SK-N-SH treated with all-trans-retinoic acid at 6 μM for 48 hours (cell line): ENCODE measurements at regions not wholly inside any gene's neighbourhood (a gene's known extent, or its start where the extent isn't known, plus 50 kb on each side); places are given as distances from the start of the nearest gene placed in this dataset.

ENCODE experiments used
- ARNTL ChIP-seq: fragments of 450-650 bp; formaldehyde crosslinking; IDR thresholded peaks from 2 replicates; pipeline ENCODE4 v1.5.0; 2020; ENCODE audit warnings: low read depth, mild to moderate bottlenecking, moderate library complexity, borderline replicate concordance
- CREB5 ChIP-seq: fragments of 250-450 bp; sonication (Bioruptor Pico); IDR thresholded peaks from 2 replicates; pipeline ENCODE4 v1.5.1; 2020; ENCODE audit warnings: low read depth, mild to moderate bottlenecking, moderate library complexity
- GLIS3 ChIP-seq: fragments of 250-450 bp; sonication (Bioruptor Pico); IDR thresholded peaks from 2 replicates; pipeline ENCODE4 v1.5.0; 2020; ENCODE audit warnings: mild to moderate bottlenecking, moderate library complexity
- OSR1 ChIP-seq: fragments of 250-450 bp; sonication (Bioruptor Pico); IDR thresholded peaks from 2 replicates; pipeline ENCODE4 v1.8.0; 2022; ENCODE audit warnings: moderate library complexity, mild to moderate bottlenecking, inconsistent platforms
- PATZ1 ChIP-seq: fragments of 250-450 bp; sonication (Bioruptor Pico); IDR thresholded peaks from 2 replicates; pipeline ENCODE4 v1.8.0; 2020; ENCODE audit warnings: mild to moderate bottlenecking, moderate library complexity, borderline replicate concordance
- PPARA ChIP-seq: fragments of 250-450 bp; sonication (Bioruptor Pico); IDR thresholded peaks from 2 replicates; pipeline ENCODE4 v1.5.0; 2020; ENCODE audit warnings: mild to moderate bottlenecking, borderline replicate concordance
- RARB ChIP-seq: fragments of 250-450 bp; sonication (Bioruptor Pico); IDR thresholded peaks from 2 replicates; pipeline ENCODE4 v1.8.0; 2021; ENCODE audit warnings: mild to moderate bottlenecking, moderate library complexity
- SNAI2 ChIP-seq: fragments of 250-450 bp; sonication (Bioruptor Pico); IDR thresholded peaks from 2 replicates; pipeline ENCODE4 v1.5.0; 2020; ENCODE audit warnings: mild to moderate bottlenecking, moderate library complexity
- TOX ChIP-seq: fragments of 250-450 bp; sonication (Bioruptor Pico); IDR thresholded peaks from 2 replicates; pipeline ENCODE4 v1.8.0; 2021; ENCODE audit warnings: mild to moderate bottlenecking, moderate library complexity, borderline replicate concordance
- ZC3H10 ChIP-seq: fragments of 250-450 bp; sonication (Bioruptor Pico); IDR thresholded peaks from 2 replicates; pipeline ENCODE4 v1.5.1; 2021; ENCODE audit warnings: mild to moderate bottlenecking, moderate library complexity
- ZFP30 ChIP-seq: fragments of 450-650 bp; formaldehyde crosslinking; IDR thresholded peaks from 2 replicates; pipeline ENCODE4 v1.5.0; 2022; ENCODE audit warnings: mild to moderate bottlenecking, moderate library complexity
- ZNF565 ChIP-seq: fragments of 450-650 bp; formaldehyde crosslinking; conservative IDR thresholded peaks from 2 replicates; pipeline ENCODE4 v1.5.0; 2020; ENCODE audit warnings: low read depth, mild to moderate bottlenecking, moderate library complexity
- ZNF70 ChIP-seq: fragments of 450-650 bp; formaldehyde crosslinking; IDR thresholded peaks from 2 replicates; pipeline ENCODE4 v1.5.0; 2020; ENCODE audit warnings: mild to moderate bottlenecking, moderate library complexity

GRCh38 chr21:19244502-19245187, 841.1 kb upstream of the TMPRSS15 start:
- TF ChIP-seq PATZ1 (CRISPR knock-in tag) (no peak), RARB (CRISPR knock-in tag) (no peak), GLIS3 (CRISPR knock-in tag) (no peak), ZNF565 (CRISPR knock-in tag) (no peak), ZNF70 (CRISPR knock-in tag) (no peak), TOX (CRISPR knock-in tag) (no peak), CREB5 (CRISPR knock-in tag) (no peak), OSR1 (CRISPR knock-in tag) (no peak), SNAI2 (CRISPR knock-in tag) (no peak), PPARA (no peak), ZC3H10 (CRISPR knock-in tag) (no peak), ARNTL (CRISPR knock-in tag) (no peak), ZFP30 (CRISPR knock-in tag) (no peak)
